HT-29 (cell line): ENCODE measurements at regions not wholly inside any gene's neighbourhood (a gene's known extent, or its start where the extent isn't known, plus 50 kb on each side); places are given as distances from the start of the nearest gene placed in this dataset.

Experiments used
- DNase-seq: peaks from one replicate; pipeline ENCODE4 v3.0.0-alpha.2; 2015; ENCODE audit warnings: low spot score

DNA sequence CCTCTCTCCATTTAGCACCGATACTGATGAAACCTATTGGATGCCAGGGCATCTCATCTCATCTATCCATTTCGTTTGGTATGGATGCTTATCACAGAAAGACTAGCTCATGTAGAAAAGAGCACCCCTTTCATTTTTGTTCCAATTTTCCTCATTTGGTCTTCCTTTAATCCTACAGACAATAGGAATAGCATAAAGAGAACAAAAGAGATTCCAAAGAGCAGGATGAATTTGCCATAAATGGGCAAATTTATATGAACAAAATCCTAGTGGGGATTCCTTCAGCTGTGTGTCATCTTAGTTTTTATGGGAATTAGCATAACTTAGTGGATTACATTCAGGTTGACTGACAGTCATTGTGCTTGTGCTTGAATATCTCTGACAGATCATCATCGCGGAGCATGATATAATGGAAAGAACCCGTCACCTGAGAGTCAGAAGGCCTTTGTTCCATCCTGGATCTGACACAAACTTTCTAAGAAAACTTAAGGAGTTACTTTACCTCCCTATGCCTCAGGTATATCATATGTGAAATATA is 777.5 kb upstream of the ADGRL2 start:
- DNase-seq, result no peak

DNA sequence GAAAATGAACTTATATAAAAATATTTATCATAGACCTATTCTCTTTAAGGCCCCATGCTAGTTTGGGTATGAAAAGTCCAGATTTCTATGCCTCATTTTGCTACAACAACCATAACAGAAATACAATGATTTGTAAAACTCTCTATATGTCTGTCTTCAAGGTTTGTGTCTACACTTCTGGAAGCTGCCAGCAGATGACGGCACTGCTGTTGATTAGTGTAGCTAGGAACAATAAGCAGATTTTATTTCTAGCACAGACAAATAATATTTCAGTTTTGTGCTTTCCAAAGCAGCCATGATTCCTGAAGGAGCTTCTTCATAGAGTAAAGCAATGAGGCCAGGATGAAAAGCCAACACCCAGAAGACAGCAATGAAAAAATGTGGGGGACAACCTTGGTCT is 779.6 kb upstream of the ADGRL2 start:
- DNase-seq, result no peak

DNA sequence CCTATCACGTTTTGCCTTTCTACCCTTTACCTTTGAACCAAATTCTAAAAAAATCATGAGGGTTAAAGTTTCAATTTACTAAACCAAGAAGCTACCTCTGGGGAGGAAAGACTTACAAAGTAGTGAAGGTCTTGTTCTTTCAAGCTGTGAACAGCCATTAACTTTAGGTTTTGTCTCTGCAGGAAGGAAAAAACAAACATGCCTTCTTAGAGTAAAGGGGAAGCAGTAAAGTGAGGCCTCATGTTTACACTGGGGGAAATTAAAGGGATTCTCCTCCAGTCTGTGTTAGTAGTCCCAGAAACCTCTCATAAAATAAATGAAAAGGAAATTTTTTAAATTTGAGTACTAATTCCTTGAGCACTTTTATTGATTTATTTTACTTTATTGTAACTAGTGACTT is 780.2 kb upstream of the ADGRL2 start:
- no peak for DNase-seq

DNA sequence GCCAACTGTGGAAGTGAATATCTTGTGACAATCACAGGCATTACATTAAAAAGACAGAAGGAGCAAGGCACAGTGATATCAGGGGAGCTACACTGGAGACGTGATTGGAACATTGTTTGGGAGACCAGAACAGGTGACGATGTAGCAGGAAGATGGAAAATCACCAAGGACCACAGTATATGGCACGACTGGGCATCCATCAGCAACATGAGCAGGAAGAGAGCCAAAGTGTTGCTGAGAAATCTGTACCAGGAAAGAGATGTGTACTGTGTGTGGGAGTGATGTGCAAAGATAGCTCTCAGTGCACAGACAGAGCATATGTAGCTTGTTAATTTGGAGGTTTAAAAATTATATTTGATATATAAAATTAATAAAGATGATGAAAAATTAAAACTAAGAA is 790.6 kb upstream of the ADGRL2 start:
- no peak for DNase-seq

DNA sequence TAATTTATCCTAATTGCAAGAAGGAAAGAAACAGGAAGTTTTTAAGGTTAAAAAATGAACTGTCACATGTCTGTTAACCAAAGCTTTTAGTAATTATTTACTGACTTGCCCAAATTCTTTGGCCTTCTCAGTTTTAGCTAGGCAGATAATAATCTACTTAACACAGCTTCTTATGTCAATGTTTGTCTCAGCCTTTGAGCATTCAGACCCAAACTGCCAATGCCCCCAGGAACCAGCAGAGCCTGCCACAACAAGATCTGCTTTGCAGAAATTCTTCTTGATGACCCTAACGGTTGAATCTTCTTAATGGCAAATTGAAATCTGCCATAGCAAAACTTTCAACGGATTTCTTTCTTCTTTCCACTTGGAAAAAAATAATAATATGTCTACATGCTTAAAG is 792.4 kb upstream of the ADGRL2 start:
- DNase-seq, result no peak

DNA sequence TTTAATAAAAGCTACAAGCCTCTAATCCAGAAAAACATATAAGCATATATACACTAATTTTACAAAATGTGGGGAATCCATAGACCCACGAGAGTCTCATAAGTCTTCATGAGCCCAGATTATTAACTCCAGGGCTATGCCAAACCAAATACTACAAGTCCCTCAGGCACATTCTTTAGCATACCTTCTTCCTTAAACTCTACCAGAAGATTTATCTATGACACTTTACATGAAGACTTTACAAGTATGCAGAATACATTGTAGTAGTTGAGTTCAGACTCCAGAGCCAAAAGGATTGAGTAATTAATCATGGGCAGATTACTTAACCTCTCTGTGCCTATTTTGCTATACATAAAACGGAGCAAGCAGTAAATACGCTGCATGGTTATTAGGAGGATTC is 793.7 kb upstream of the ADGRL2 start:
- no peak for DNase-seq

DNA sequence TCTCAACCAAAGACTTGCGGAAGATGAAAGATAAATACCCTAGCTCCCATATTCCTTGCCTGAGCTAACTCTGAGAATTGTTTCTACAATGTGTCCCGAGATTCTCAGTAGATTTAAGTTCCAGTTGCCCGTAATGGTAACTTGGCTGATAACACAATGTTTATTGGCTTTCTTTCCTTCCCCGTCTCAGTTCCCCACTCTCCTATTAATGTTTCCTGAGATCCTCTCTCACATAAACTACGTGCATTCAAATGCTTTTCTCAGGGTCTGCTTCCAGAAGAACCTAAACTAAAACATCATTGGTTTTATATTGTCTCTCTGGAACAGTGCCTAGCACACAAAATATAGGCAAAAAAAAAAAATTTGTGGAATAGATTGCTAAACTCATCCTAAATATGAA is 794.2 kb upstream of the ADGRL2 start:
- DNase-seq, result no peak

DNA sequence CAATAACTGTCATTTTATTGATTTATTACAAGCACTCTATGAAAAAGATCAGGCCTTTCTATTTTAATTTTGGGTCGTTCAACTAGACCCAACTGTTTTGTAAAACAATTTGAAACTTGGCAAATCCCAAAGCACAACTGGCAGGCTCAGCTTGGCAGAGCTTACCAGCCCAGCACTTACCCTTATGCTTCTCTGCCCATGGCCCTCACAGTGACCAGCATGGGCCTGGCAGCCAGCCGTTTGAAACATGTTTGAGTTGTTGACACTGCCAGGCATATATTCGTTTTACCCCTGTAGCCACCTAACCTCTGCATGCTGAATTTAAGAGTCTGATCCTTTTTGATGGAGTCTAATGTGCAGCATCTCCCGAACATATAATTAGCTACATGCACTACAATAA is 796.7 kb upstream of the ADGRL2 start:
- no peak for DNase-seq

DNA sequence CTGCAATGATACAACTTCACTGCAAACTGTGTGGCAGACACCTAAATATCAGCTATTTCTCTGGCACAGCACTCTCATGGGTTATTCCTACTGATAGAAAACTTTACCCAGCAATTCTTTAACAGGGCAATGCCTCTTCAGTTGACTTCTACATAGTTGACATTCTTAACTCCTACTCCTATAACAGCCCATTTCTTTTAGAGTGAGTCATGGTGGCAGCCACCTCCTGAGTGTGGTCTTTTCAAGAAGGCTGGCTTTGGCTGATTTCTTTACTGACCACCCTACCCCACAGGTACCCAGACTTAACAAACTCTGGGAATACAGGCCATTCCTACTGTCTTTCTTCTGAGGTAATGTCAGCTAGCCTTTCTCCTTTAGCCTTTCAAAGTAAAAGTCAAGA is 805.8 kb upstream of the ADGRL2 start:
- no peak for DNase-seq

DNA sequence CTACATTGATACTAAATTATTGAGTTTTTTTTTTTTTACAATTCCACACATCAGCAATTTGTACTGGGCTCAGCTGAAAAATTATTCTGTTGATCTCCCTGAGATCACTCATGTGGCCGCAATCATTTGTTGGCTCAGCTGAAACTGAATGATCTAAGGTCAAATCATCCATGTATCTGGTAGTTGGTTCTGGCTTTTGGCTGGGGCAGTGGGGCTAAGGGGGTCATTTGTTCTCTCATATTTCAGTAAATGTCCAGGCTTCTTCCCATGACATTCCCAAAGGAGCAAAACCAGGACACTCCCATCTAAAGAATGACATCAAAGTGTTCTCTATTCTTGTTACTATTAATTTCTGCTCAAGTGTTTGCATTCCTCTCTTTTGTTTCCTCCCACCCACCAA is 806.7 kb upstream of the ADGRL2 start:
- DNase-seq, result no peak

DNA sequence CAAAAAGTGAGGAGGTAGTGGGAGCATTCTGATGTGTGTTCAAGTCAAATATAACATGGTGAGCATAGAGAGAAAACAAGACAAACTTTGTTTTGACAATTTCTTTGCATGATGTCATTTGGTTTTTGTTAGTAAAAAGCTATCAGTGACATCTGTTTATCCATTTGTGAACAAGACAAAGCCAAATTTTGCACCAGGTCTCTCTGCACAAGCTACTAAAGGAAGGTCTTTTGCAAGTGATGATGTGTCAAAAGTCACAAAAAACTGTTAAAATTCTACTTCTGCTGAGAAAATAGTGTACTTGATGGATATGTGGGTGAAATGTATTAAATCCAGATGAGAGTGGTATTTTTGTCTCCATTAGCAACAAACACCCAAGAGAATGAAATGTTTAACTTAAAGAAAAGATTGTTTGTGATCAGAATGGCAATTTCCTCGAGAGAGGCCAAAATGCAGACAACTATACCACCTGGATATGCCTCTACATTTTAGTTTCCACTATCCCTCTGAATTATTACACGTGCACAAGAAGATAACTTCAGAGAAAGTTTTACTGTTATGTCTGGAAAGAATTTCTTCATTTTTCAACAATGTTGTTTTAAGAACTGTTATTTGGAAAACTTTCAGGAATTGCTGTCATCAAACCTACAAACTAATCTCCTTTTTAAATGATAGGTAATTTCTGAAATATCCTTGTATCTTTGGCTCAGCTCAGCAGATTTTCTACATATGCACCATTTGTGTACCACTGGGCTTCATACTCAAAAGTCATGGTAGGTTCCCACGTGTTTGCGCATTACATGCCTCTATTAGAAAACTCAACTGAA is 807.4 kb upstream of the ADGRL2 start:
- no peak for DNase-seq

DNA sequence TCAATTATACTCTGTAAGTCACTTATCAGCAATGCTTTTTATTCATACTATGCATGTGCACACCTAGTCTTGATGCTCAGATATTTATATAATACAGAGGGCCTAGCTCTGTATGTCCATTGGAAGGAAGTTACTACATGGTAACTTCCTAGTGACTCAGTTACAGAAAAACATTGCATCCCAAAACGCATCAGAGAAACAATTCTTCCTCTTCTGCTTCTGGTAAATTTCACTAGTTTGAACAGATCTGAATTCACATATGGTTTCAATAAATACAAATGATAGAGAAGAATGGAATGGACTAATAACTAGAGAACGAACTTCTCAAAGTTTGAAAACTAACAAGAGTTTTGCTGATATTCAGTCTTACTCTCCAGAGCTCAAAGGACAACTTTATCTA is 811.3 kb upstream of the ADGRL2 start:
- DNase-seq, result no peak

DNA sequence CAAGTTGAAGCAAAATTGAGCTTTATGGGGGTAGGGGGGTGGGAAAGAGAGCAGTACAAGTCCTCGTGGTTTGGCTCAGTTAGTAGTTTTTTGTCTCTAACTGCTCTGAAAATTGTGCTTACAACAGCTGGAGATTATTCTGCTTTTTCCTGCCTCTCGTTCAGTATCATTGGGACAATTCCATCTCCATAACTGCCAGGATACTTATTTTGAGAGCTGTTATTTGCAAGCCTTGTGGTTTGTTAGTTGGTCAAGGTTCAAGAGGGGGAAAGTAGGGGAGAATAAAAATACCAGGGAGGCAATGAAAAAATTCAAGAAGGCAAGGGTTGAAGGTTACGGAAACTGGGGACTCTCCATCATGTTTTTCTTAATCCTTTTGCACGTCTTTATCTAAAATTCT is 811.8 kb upstream of the ADGRL2 start:
- no peak for DNase-seq

DNA sequence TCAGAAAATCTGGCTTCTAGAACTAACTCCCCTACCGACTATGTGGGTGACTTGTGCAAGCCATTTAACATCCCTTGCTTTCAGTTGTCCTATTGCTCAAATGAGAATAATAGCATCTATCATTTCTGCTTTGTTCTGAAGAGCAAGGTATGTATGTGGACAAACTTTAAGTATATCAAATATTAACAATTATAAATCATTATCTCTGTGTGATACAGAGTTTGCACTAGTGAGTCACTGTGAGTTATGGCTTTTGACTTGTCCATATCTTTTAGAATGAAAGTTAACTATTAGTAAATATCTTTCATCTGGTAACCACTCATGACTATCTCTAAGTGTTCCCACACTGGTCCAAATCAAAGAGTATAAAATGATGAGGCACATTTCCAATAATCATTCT is 812.9 kb upstream of the ADGRL2 start:
- DNase-seq, result peak; percentile 28

DNA sequence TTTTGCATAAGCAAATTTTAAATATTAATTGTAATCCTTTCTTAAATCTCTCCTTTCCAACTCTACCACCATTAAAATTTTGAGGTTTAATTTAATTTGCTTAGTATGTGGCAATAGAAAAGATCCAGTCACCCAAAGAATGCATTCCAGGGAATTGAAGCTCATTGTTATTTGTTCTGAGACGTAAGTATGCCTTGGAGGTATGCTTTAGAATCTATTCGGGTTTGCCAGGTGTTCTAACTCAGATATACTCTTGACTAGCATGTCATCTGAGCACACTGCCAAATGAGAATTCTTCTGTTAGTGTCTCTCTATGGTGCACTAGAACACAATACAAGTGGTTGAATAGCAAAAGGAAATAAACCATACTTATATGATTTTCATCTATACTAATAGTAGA is 813.6 kb upstream of the ADGRL2 start:
- DNase-seq, result no peak

DNA sequence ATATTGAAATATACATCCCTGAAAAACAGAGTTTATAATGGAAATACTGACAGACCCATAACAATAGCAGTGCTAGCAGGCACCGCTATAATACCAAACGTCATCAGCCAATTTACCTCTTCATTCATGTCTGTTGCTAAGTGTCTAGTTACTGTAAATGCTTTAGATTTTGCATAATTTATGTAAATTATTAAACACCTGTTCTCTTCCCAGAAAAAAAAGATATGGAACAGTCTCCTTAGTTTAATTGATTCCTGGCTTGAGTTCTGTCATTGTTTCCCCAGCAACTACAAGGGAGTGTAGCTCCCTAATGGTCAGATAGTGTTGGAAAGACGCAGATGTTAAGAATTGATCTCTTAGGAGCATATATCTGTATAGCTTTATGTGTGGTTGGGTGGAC is 817.9 kb upstream of the ADGRL2 start:
- DNase-seq, result no peak

DNA sequence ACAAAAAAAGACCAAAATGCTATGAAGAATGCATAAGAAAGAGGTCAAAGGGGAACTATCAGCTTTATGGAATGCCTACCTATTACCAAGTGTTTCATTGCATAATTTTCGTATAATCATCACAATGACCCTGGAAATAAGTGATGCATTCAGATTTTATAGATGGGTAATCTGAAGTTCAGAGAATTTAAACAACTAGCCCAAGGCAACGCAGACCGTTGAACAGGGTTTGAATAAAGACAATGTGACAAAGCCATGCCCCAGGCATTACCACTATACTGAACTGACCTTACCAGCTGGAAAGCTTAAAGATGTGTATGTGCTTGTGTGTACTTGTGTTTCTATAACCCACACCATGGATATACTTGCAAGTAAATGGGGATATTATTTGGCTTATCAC is 827.6 kb upstream of the ADGRL2 start:
- no peak for DNase-seq

DNA sequence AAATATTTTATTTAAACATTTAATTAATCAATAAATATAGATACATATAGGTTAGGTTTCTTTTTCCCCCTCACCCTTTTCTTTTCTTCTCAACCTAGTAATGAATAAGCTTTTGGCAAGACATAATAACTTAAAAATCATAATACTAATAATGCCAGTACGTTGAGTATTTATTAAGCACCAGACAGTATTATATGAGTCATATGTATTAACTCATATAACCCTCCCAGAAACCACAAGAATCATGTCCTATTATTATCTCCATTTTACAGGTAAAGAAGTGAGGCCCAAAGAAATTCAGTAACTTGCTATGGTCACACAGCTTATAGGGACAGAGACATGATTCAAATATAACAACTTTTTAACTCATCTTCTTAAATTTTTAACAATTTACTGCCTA is 834.5 kb upstream of the ADGRL2 start:
- DNase-seq, result no peak

DNA sequence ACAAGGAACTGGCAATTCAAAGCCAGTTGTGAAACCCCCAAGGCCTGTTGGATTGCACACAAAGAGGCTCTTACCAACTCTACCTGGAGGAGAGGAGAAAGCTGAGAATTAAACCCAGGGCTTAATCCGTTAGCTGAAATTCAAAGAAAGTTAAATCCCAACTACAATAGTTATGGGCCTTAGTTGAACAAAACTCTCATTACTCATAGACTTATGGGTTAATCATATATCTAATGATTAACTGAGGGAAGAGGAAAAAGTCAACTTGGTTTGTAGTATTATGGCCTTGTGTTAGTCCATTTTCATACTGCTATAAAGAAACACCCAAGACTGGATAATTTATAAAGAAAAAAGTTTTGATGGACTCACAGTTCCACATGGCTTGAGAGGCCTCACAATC is 838.2 kb upstream of the ADGRL2 start:
- no peak for DNase-seq

DNA sequence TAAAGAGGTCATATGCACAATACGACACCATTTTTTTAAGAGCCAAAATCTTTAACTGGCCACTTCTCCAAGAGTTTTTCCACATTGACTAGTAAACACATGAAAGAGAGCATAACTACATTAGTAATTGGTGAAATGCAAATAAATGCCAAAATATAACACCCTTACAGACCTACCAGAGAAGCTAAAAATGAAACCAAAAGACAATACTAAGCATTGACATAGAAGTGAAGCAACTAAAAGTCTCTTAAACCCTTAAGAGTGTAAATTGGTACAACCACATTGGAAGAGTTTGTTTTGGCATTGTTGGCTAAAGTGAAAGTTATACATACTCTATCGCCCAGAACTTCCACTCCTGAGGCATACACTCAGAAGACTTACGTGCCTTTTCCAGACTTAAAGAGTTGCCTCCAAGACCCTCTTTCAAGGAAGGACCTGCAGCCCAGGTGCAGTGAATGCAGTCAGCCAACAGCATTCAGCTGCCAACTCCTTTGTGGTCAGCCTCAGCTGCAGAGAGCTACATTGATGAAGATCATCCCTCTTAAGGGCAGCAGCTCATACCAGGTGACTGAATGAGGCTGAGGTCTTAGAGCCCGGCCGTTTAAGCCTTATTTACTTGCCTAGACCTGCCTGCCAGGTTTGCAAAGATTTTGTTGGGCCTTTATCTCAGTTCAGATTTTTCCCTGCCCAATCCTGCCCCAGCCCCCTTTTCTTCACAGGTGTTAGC is 839.1 kb upstream of the ADGRL2 start:
- DNase-seq, result no peak

DNA sequence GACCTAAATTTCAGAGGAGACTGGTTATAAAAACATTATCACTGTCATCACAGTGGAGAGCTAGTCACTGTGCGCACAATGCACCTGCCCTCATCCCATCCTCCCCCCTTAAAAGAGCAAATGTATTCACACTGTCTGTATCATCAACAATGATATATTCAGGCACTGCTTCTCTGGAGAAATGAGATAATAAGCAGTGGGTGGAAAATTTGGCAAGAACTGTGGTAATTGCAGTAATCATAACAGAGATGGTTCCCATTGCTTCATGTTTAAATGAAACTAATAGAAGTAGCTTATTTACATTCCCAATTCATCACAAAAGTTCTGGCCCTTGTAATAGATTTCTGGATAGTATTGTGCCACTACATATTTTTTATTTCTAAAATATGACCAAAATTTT is 867.4 kb upstream of the ADGRL2 start:
- no peak for DNase-seq

DNA sequence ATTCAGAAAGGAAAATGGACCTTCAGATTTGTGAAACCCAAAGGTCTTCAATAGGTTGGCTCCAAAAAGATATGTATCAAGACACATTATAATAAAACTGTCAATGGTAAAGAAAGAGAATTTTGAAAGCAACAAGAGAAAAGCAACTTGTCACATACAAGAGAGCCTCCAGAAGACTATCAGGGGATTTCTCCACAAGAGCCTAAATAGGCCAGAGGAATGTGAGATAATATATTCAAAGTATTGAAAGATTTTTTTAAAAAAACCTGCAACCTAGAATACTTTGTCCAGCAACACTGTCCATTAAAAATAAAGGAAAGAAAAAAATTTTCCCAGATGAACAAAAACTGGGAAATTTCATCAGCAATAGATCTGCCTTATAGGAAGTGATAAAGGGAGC is 869.6 kb upstream of the ADGRL2 start:
- no peak for DNase-seq

DNA sequence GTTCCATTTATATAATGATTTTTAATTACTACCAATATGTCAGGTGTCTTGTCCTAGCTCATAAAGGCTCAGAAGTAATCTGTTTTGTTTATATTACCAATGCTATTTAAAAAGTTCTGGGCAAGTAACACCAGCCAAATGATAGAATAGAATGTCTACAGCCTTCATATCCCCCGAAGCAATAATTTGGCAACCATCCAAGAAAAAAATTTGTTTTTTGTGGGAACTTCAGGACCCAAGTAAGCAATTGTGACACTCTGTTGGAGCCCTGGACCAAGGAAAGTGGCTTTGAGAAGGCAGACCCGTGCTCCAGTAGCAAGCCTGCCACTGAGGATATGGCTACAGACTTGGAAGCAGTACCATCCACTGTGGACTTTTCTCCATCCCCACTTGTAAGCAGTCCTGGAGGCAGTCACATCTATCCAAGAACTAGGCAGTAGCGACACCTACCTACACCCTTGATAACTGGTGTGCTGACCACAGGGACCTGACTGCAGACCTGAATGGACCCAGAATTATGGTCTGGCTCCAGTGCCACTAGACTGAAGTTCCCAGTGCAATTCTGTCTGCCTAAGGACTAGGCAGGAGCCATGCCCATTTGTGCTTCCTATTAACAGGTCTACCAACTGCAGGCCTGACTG is 870.7 kb upstream of the ADGRL2 start:
- DNase-seq, result no peak
